HG03575 (cell line): ENCODE measurements at regions not wholly inside any gene's neighbourhood (a gene's known extent, or its start where the extent isn't known, plus 50 kb on each side); places are given as distances from the start of the nearest gene placed in this dataset.
"Not testable (repeated sequence)": the region's sequence is repeated elsewhere in the genome, so short reads cannot be mapped to it uniquely, and the experiment has no call there.

Experiments
- ATAC-seq: cut with Tn5 transposase; IDR thresholded peaks from one replicate; pipeline ENCODE4 v1.9.1; 2021; ENCODE audit not compliant: unreplicated experiment, insufficient number of reproducible peaks, low FRiP score; ENCODE audit errors: extremely low read depth

- no peak for ATAC-seq
Observed at GRCh38 chr2:16430846-16431245, 234.8 kb downstream of the CYRIA start.

GRCh38 chr2:16429431-16430145, 236.0 kb downstream of the CYRIA start:
- ATAC-seq, result no peak

GRCh38 chr2:16429002-16429401, 236.6 kb downstream of the CYRIA start:
- no peak for ATAC-seq

GRCh38 chr2:16425462-16426336, 239.9 kb downstream of the CYRIA start:
- no peak for ATAC-seq

DNA sequence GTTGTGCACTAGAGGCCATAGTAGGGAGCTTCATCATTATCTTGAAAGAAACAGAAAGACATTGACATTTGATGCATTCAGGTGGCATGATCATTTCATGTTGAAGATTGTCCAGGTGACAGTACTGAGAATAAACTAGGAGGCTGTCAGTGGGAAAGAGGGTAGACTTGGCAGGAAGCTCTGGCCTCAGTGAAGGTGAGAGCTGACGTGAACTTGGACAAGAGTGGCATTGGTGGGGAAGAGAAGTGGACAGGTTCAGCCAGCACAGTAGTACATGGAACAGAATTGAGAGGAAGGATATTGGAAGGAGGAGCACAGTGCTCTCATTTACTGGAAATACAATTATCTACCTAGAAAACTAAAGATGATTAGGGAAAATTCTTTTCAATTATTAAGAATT, 245.2 kb downstream of the CYRIA start:
- no peak for ATAC-seq

DNA sequence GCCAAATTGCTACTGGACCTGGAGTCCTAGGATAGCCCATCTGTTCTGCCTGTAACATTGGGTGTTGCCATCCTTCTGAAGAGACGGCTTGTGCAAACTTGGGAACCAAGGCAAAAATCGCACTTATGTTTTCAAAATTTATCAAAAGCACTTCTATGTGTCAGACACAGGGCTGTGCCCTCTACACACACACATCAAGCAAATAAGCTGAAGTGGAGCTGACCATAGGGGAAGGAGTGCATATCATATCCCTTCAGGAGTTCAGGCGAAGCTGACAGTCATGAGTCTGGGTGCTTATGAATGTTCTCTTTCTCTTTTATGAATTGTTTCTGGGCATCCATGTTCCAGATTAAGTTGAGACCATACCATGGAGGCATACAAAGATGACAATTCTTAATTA, 247.9 kb downstream of the CYRIA start:
- ATAC-seq, result no peak

DNA sequence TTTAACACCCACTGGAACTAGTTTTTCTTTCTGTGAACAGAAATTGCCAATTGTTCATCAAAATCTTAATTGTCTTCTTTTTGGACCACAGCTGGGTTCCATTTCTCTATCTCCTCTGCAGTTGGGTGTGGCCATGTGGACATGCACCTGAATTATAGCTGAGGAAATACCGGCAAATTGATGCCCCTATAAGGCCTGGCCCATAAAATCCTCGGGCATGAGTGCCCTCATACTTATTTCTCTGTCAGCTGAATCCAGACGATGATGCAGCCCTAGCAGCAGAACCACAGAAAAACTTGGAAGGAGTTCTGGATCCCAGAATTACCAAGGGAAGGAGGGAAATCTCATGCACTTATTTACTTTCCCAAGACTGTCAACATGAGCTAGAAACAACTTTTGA, 249.0 kb downstream of the CYRIA start:
- ATAC-seq, result no peak

DNA sequence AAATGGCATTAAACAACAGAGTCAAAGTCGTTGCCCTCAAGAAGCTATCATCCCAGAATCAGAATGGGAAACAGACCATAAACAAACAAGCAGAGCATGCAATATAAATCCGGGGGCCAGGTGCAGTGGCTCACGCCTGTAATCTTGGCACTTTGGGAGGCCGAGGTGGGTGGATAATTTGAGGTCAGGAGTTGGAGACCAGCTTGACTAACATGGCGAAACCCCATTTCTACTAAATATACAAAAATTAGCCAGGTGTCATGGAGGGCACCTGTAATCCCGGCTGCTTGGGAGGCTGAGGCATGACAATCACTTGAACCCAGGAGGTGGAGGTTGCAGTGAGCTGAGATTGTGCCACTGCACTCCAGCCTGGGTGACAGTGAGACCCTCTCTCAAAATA, 249.8 kb downstream of the CYRIA start:
- ATAC-seq, result not testable (repeated sequence)

GRCh38 chr2:16413947-16414346, 251.7 kb downstream of the CYRIA start:
- no peak for ATAC-seq

DNA sequence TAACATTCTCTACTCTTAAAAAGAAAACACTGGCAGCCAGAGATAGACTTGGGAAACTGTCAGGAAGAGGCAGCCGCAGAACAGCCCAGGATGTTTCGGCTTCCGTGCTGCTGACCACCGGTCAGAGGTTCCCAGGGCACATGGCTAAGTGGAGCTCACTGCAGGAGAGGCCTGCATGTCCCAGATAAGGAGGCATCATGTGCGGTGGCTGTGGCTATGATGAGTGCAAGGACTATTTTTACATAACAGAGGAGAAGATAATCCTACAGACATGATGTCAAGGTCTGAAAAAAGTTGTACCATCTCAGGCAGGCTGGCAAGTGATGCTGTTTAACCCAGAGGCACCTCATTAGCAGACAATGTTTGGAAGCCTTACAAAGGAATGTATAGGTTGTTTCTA, 252.3 kb downstream of the CYRIA start:
- no peak for ATAC-seq

DNA sequence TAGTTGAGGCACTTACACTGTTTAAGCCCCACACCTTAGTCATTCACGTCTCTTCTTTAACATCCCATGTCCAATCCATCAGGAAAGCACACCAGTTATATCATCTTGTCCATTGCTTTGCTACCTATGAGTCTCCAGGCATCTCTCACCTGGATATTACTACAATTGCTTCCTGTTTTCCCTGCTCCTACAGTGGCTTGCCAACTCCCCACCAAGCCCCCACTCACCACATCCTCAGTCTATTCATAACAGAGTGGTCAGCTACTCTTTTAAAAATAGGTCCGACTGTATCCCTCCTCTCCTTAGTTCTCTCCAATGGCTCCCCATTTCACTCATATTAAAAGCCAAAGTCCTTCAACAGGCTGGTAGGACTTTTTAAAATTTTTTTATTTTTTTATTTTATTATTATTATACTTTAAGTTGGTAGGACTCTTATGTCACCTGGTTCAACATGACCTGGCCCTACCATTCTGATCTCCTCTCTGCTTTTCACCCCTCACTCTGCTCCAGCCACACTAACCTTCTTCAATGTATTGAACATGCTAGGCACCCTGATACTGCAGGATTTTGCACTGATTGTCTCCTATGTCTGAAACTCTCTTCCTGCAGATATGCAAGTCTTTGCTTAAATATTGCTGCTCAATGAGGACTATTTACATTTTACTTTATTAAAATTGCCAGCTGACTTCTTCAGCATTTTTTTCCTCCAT, 253.2 kb downstream of the CYRIA start:
- no peak for ATAC-seq

DNA sequence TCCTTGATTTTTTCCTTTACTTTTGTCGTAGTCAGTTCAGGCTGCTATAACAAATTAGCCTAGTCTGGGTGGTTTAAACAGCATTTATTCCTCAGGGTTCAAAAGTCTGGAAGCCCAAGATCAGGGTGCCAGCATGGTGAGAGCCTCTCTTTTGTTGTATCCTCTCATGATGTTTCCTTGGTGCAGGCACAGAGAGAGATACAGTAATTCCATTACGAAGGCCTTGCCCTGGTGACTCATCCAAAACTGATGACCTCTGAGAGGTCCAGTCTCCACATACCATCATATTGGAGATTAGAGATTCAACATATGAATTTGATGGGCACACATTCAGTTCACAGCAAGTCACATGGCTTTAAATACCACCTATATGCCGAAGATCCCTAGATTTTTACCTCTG, 253.8 kb downstream of the CYRIA start:
- ATAC-seq, result no peak

- no peak for ATAC-seq
Observed at GRCh38 chr2:16409849-16410248, 255.8 kb downstream of the CYRIA start.

GRCh38 chr2:16409006-16409390, 256.6 kb downstream of the CYRIA start:
- ATAC-seq, result no peak

GRCh38 chr2:16408331-16409005, 257.2 kb downstream of the CYRIA start:
- ATAC-seq, result no peak

- no peak for ATAC-seq
Observed at GRCh38 chr2:16407358-16407757, 258.3 kb downstream of the CYRIA start.

GRCh38 chr2:16406496-16407289, 258.9 kb downstream of the CYRIA start:
- no peak for ATAC-seq

GRCh38 chr2:16405551-16405950, 260.1 kb downstream of the CYRIA start:
- ATAC-seq, result no peak
